ENCODE measurements at regions not wholly inside any gene's neighbourhood (a gene's known extent, or its start where the extent isn't known, plus 50 kb on each side); places are given as distances from the start of the nearest gene placed in this dataset.

- H3K4me1 ChIP-seq (ENCODE audit: insufficient read depth, low read length, poor library complexity, severe bottlenecking) = no peaks in the 10 kb centered on the region
- ChIA-PET POLR2A (ENCODE audit: low non-redundant PET) (interaction anchor here (0.6 kb wide), 1 partner anchor 18 kb away, joined by 4 read pairs; no protein-coding TSS in a partner anchor), CTCF (no interaction called here)
- no TSS peak for BruUV-seq (replicated peaks)
- no peak overlapping the region for H3K4me3 ChIP-seq (ENCODE audit: low read depth, low read length, poor library complexity, severe bottlenecking)
- no peaks in the 10 kb centered on the region for H3K36me3 ChIP-seq (ENCODE audit: insufficient read depth, low read length, poor library complexity, severe bottlenecking)
- DNase-seq (ENCODE audit: low spot score) = no peak
- intact Hi-C loops (cut with micrococcal nuclease; ENCODE audit: unreplicated experiment) = no loop called here
- H3K27ac ChIP-seq (ENCODE audit: low read depth, low read length, poor library complexity, severe bottlenecking) = no peak overlapping the region
- H3K27me3 ChIP-seq (replicated peaks; ENCODE audit: insufficient read depth, low read depth, low read length, poor library complexity) = no peaks in the 10 kb centered on the region
- H3K9me3 ChIP-seq (ENCODE audit: low read depth, low read length, poor library complexity, severe bottlenecking) = no peaks in the 10 kb centered on the region
- TF ChIP-seq EZH2 (IDR thresholded peaks at IDR 0.05; ENCODE audit: borderline replicate concordance, low read depth, low read length, poor library complexity, severe bottlenecking) (no peak), CTCF (conservative IDR thresholded peaks at IDR 0.05; ENCODE audit: low read depth, low read length) (no peak)
Measured at GRCh38 chr7:68244389-68244788, 1247.8 kb downstream of the TYW1 start.

GRCh38 chr7:68245688-68246087 lies 1249.1 kb downstream of the TYW1 start:
- H3K27ac ChIP-seq (ENCODE audit: low read depth, low read length, poor library complexity, severe bottlenecking) = no peak overlapping the region
- H3K27me3 ChIP-seq (replicated peaks; ENCODE audit: insufficient read depth, low read depth, low read length, poor library complexity) = no peaks in the 10 kb centered on the region
- no TSS peak for BruUV-seq (replicated peaks)
- no peak overlapping the region for H3K4me3 ChIP-seq (ENCODE audit: low read depth, low read length, poor library complexity, severe bottlenecking)
- POLR2A ChIA-PET (ENCODE audit: low non-redundant PET) = no interaction called here
- CTCF ChIA-PET = no interaction called here
- intact Hi-C loops (cut with micrococcal nuclease; ENCODE audit: unreplicated experiment) = no loop called here
- H3K36me3 ChIP-seq (ENCODE audit: insufficient read depth, low read length, poor library complexity, severe bottlenecking) = no peaks in the 10 kb centered on the region
- no peak for TF ChIP-seq CTCF (conservative IDR thresholded peaks at IDR 0.05; ENCODE audit: low read depth, low read length)
- TF ChIP-seq EZH2 (IDR thresholded peaks at IDR 0.05; ENCODE audit: borderline replicate concordance, low read depth, low read length, poor library complexity, severe bottlenecking) = no peak
- H3K9me3 ChIP-seq (ENCODE audit: low read depth, low read length, poor library complexity, severe bottlenecking) = no peaks in the 10 kb centered on the region
- no peak for DNase-seq (ENCODE audit: low spot score)
- no peaks in the 10 kb centered on the region for H3K4me1 ChIP-seq (ENCODE audit: insufficient read depth, low read length, poor library complexity, severe bottlenecking)

DNA sequence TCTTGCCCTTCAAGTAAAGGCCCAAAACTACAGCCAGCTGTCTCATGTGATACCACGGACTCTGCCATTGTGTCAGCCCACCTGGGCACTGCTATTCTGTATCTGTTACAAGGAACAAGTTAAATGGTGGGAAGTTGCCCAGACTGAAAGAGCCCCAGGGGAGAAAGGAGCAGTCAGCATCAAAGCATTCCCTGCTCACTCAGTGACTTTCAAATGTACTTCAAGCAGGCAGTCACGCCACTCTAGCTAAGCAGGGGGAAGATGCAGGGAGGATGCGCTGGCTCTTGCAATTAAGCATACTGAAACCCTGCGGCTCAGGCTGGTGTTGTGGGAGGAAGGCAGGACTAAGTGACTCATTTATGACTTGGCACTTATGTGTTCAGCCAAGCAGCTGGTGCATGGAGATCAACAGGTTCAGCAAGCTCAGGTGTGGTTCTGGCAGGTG lies 1249.6 kb downstream of the TYW1 start:
- Histone ChIP-seq H3K27ac (ENCODE audit: low read depth, low read length, poor library complexity, severe bottlenecking) (no peak overlapping the region), H3K9me3 (ENCODE audit: low read depth, low read length, poor library complexity, severe bottlenecking) (no peaks in the 10 kb centered on the region), H3K27me3 (replicated peaks; ENCODE audit: insufficient read depth, low read depth, low read length, poor library complexity) (no peaks in the 10 kb centered on the region), H3K4me3 (ENCODE audit: low read depth, low read length, poor library complexity, severe bottlenecking) (no peak overlapping the region), H3K36me3 (ENCODE audit: insufficient read depth, low read length, poor library complexity, severe bottlenecking) (no peaks in the 10 kb centered on the region), H3K4me1 (ENCODE audit: insufficient read depth, low read length, poor library complexity, severe bottlenecking) (no peaks in the 10 kb centered on the region)
- TF ChIP-seq CTCF (conservative IDR thresholded peaks at IDR 0.05; ENCODE audit: low read depth, low read length) = no peak
- TF ChIP-seq EZH2 (IDR thresholded peaks at IDR 0.05; ENCODE audit: borderline replicate concordance, low read depth, low read length, poor library complexity, severe bottlenecking) = no peak
- ChIA-PET CTCF (no interaction called here), POLR2A (ENCODE audit: low non-redundant PET) (no interaction called here)
- BruUV-seq (replicated peaks) = no TSS peak
- intact Hi-C loops (cut with micrococcal nuclease; ENCODE audit: unreplicated experiment) = no loop called here
- peak; percentile 22 for DNase-seq (ENCODE audit: low spot score)

Data from A673 (cell line).